ENCODE measurements at regions not wholly inside any gene's neighbourhood (a gene's known extent, or its start where the extent isn't known, plus 50 kb on each side); places are given as distances from the start of the nearest gene placed in this dataset.
"Not testable (repeated sequence)": the region's sequence is repeated elsewhere in the genome, so short reads cannot be mapped to it uniquely, and the experiment has no call there.

- no peak for DNase-seq (ENCODE audit: low read depth)
- TF ChIP-seq CTCF (IDR thresholded peaks at IDR 0.05; ENCODE audit: insufficient read depth, low read length, poor library complexity, severe bottlenecking), result no peak
- Histone ChIP-seq H3K36me3 (ENCODE audit: control insufficient read depth, insufficient read depth, low read length) (no peaks in the 10 kb centered on the region), H3K4me3 (ENCODE audit: low read depth, low read length) (no peak overlapping the region), H3K27me3 (ENCODE audit: control insufficient read depth, insufficient read depth, low read length) (no peaks in the 10 kb centered on the region)
Observed at GRCh38 chr6:169085466-169085865, 168.2 kb downstream of the THBS2 start.

- not testable (repeated sequence) for H3K36me3 ChIP-seq (ENCODE audit: control insufficient read depth, insufficient read depth, low read length); H3K27me3 ChIP-seq (ENCODE audit: control insufficient read depth, insufficient read depth, low read length); DNase-seq (ENCODE audit: low read depth); H3K4me3 ChIP-seq (ENCODE audit: low read depth, low read length)
Observed at GRCh38 chr6:169084557-169084956, 169.1 kb downstream of the THBS2 start.

- H3K27me3 ChIP-seq (ENCODE audit: control insufficient read depth, insufficient read depth, low read length), result no peaks in the 10 kb centered on the region
- TF ChIP-seq CTCF (IDR thresholded peaks at IDR 0.05; ENCODE audit: insufficient read depth, low read length, poor library complexity, severe bottlenecking), result no peak
- DNase-seq (ENCODE audit: low read depth), result no peak
- no peaks in the 10 kb centered on the region for H3K36me3 ChIP-seq (ENCODE audit: control insufficient read depth, insufficient read depth, low read length)
- no peak overlapping the region for H3K4me3 ChIP-seq (ENCODE audit: low read depth, low read length)
Observed at GRCh38 chr6:169084067-169084466, 169.6 kb downstream of the THBS2 start.

- TF ChIP-seq CTCF (IDR thresholded peaks at IDR 0.05; ENCODE audit: insufficient read depth, low read length, poor library complexity, severe bottlenecking), result no peak
- Histone ChIP-seq H3K27me3 (ENCODE audit: control insufficient read depth, insufficient read depth, low read length) (no peaks in the 10 kb centered on the region), H3K36me3 (ENCODE audit: control insufficient read depth, insufficient read depth, low read length) (no peaks in the 10 kb centered on the region), H3K4me3 (ENCODE audit: low read depth, low read length) (no peak overlapping the region)
- no peak for DNase-seq (ENCODE audit: low read depth)
Observed at GRCh38 chr6:169083508-169083874, 170.2 kb downstream of the THBS2 start.

- H3K27me3 ChIP-seq (ENCODE audit: control insufficient read depth, insufficient read depth, low read length), result no peaks in the 10 kb centered on the region
- no peak overlapping the region for H3K4me3 ChIP-seq (ENCODE audit: low read depth, low read length)
- H3K36me3 ChIP-seq (ENCODE audit: control insufficient read depth, insufficient read depth, low read length), result no peaks in the 10 kb centered on the region
- no peak for TF ChIP-seq CTCF (IDR thresholded peaks at IDR 0.05; ENCODE audit: insufficient read depth, low read length, poor library complexity, severe bottlenecking)
- DNase-seq (ENCODE audit: low read depth), result no peak
Observed at GRCh38 chr6:169082817-169083507, 170.7 kb downstream of the THBS2 start.

- H3K4me3 ChIP-seq (ENCODE audit: low read depth, low read length), result no peak overlapping the region
- TF ChIP-seq CTCF (IDR thresholded peaks at IDR 0.05; ENCODE audit: insufficient read depth, low read length, poor library complexity, severe bottlenecking), result no peak
- no peak for DNase-seq (ENCODE audit: low read depth)
- no peaks in the 10 kb centered on the region for H3K27me3 ChIP-seq (ENCODE audit: control insufficient read depth, insufficient read depth, low read length)
- no peaks in the 10 kb centered on the region for H3K36me3 ChIP-seq (ENCODE audit: control insufficient read depth, insufficient read depth, low read length)
Observed at GRCh38 chr6:169082093-169082492, 171.6 kb downstream of the THBS2 start.
